ENCODE measurements at regions not wholly inside any gene's neighbourhood (a gene's known extent, or its start where the extent isn't known, plus 50 kb on each side); places are given as distances from the start of the nearest gene placed in this dataset.

DNA sequence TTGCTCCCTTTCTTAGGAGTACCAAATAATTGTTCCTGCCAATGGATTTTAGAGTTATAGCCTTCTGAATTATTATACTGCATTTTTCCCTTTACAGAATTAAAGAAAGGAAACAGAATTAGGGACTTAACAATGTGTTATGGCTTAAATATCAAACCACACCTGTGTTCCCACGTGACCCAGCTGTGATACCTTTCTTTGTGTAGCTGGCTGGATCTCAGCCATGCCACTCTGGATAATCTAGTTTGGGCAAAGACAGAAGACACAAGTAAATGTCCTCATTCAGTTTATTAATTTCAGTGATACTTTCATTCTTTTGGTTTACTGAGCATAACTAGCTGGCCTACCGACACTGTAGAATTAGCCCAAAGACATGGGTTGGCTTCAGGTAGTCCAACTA, 417.2 kb upstream of the ADAMTS16 start:
- Histone ChIP-seq H4K20me1 (replicated peaks; ENCODE audit: control insufficient read depth, extremely low read depth, insufficient read depth, low read length) (no peaks in the 10 kb centered on the region), H3K9me1 (replicated peaks; ENCODE audit: control insufficient read depth, extremely low read depth, insufficient read depth, low read length) (no peaks in the 10 kb centered on the region), H3K9ac (replicated peaks; ENCODE audit: extremely low read depth, insufficient read depth, low read length) (no peak overlapping the region), H3K36me3 (ENCODE audit: control insufficient read depth in 2 of 2, extremely low read depth in 1 of 2, insufficient read depth in 2 of 2, low read length in 2 of 2) (no peaks in the 10 kb centered on the region), H3K27ac (ENCODE audit: insufficient read depth, low read depth, low read length) (no peak overlapping the region), H3K79me2 (ENCODE audit: control insufficient read depth, insufficient read depth, low read length) (no peaks in the 10 kb centered on the region), H3K4me3 (replicated peaks in 1 of 3; ENCODE audit: insufficient read depth in 1 of 3, low read depth in 1 of 3, low read length in 3 of 3) (no peak overlapping the region), H3K27me3 (ENCODE audit: control insufficient read depth in 2 of 2, insufficient read depth in 2 of 2, low read length in 2 of 2) (no peaks in the 10 kb centered on the region), H3K4me1 (ENCODE audit: control insufficient read depth, extremely low read depth, insufficient read depth, low read length) (no peaks in the 10 kb centered on the region), H2AFZ (ENCODE audit: low read depth, low read length) (no peak overlapping the region), H3K4me2 (ENCODE audit: insufficient read depth, low read length) (no peak overlapping the region), H3K9me3 (replicated peaks; ENCODE audit: control insufficient read depth, insufficient read depth, low read length) (peaks cover 7% of the 10 kb centered on the region)
- FAIRE-seq (no peak), DNase-seq (ENCODE audit: low read depth, low spot score) (no peak)
- ChIA-PET POLR2A (no interaction called here), CTCF (no interaction called here)
- dilution Hi-C loops (cut with MboI; ENCODE audit: extremely low pct_ligation_motif_present, low sequenced_read_pairs) (no loop called here), intact Hi-C loops (cut with micrococcal nuclease) (no loop called here)
- BruUV-seq (replicated peaks): no TSS peak
- TF ChIP-seq MYC (IDR thresholded peaks at IDR 0.05; ENCODE audit: low read depth, low read length): no peak

DNA sequence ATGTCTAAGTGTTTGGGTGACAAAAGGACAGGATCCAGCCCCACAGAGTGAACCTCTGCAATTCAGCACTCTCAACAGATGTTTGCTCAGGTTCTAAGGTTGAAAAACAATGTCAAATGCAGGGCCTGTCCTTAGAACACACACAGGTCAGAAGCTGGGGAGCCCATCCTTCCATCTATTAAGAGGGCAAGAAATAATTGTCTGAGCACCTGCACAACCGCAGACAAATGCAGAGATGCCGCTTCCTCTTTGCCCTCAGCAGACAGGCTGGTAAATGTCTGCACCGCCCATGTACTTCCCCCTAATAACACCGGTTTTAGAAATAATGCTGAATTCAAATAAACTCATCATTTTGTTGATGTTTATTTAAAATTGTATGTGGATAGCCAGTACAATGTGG, 414.5 kb upstream of the ADAMTS16 start:
- no peak for DNase-seq (ENCODE audit: low read depth, low spot score)
- Histone ChIP-seq H3K79me2 (ENCODE audit: control insufficient read depth, insufficient read depth, low read length) (no peaks in the 10 kb centered on the region), H3K36me3 (ENCODE audit: control insufficient read depth in 2 of 2, extremely low read depth in 1 of 2, insufficient read depth in 2 of 2, low read length in 2 of 2) (no peaks in the 10 kb centered on the region), H4K20me1 (replicated peaks; ENCODE audit: control insufficient read depth, extremely low read depth, insufficient read depth, low read length) (no peaks in the 10 kb centered on the region), H3K27ac (ENCODE audit: insufficient read depth, low read depth, low read length) (no peak overlapping the region), H3K27me3 (ENCODE audit: control insufficient read depth in 2 of 2, insufficient read depth in 2 of 2, low read length in 2 of 2) (no peaks in the 10 kb centered on the region), H3K4me2 (ENCODE audit: insufficient read depth, low read length) (no peak overlapping the region), H3K9me3 (replicated peaks; ENCODE audit: control insufficient read depth, insufficient read depth, low read length) (peaks cover 8% of the 10 kb centered on the region), H3K4me3 (replicated peaks in 1 of 3; ENCODE audit: insufficient read depth in 1 of 3, low read depth in 1 of 3, low read length in 3 of 3) (no peak overlapping the region), H3K9ac (replicated peaks; ENCODE audit: extremely low read depth, insufficient read depth, low read length) (no peak overlapping the region), H3K9me1 (replicated peaks; ENCODE audit: control insufficient read depth, extremely low read depth, insufficient read depth, low read length) (no peaks in the 10 kb centered on the region), H3K4me1 (ENCODE audit: control insufficient read depth, extremely low read depth, insufficient read depth, low read length) (no peaks in the 10 kb centered on the region), H2AFZ (ENCODE audit: low read depth, low read length) (no peak overlapping the region)
- dilution Hi-C loops (cut with MboI; ENCODE audit: extremely low pct_ligation_motif_present, low sequenced_read_pairs) (no loop called here), intact Hi-C loops (cut with micrococcal nuclease) (no loop called here)
- CTCF ChIA-PET: no interaction called here
- POLR2A ChIA-PET: no interaction called here
- TF ChIP-seq FOS (IDR thresholded peaks at IDR 0.05; ENCODE audit: borderline replicate concordance, insufficient read depth, low read length): no peak
- no peak for TF ChIP-seq GATA2 (IDR thresholded peaks at IDR 0.05; ENCODE audit: insufficient read depth, insufficient read length, low read depth, low read length)
- no peak for TF ChIP-seq POLR2AphosphoS5 (IDR thresholded peaks at IDR 0.05; ENCODE audit: insufficient read depth, low read depth, low read length)
- no peak for TF ChIP-seq POLR2A (IDR thresholded peaks at IDR 0.05; ENCODE audit: low read depth, low read length)
- TF ChIP-seq, protein P1, sequence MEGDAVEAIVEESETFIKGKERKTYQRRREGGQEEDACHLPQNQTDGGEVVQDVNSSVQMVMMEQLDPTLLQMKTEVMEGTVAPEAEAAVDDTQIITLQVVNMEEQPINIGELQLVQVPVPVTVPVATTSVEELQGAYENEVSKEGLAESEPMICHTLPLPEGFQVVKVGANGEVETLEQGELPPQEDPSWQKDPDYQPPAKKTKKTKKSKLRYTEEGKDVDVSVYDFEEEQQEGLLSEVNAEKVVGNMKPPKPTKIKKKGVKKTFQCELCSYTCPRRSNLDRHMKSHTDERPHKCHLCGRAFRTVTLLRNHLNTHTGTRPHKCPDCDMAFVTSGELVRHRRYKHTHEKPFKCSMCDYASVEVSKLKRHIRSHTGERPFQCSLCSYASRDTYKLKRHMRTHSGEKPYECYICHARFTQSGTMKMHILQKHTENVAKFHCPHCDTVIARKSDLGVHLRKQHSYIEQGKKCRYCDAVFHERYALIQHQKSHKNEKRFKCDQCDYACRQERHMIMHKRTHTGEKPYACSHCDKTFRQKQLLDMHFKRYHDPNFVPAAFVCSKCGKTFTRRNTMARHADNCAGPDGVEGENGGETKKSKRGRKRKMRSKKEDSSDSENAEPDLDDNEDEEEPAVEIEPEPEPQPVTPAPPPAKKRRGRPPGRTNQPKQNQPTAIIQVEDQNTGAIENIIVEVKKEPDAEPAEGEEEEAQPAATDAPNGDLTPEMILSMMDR (IDR thresholded peaks at IDR 0.05; ENCODE audit: extremely low read depth in 1 of 2, insufficient read depth in 1 of 2, low read depth in 1 of 2, low read length in 2 of 2): no peak
- TF ChIP-seq EZH2 (IDR thresholded peaks at IDR 0.05; ENCODE audit: borderline replicate concordance, low read depth, low read length, severe bottlenecking): no peak
- TF ChIP-seq JUN (IDR thresholded peaks at IDR 0.05; ENCODE audit: borderline replicate concordance, insufficient read depth, insufficient read length, low read depth): no peak
- TF ChIP-seq, protein P2, sequence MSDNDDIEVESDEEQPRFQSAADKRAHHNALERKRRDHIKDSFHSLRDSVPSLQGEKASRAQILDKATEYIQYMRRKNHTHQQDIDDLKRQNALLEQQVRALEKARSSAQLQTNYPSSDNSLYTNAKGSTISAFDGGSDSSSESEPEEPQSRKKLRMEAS (IDR thresholded peaks at IDR 0.05; ENCODE audit: insufficient read depth, insufficient read length): no peak
- no peak for TF ChIP-seq MYC (IDR thresholded peaks at IDR 0.05; ENCODE audit: low read depth, low read length)
- FAIRE-seq: no peak
- BruUV-seq (replicated peaks): no TSS peak
